ENCODE measurements at regions not wholly inside any gene's neighbourhood (a gene's known extent, or its start where the extent isn't known, plus 50 kb on each side); places are given as distances from the start of the nearest gene placed in this dataset.

GRCh38 chr5:164057121-164057520 is 551.7 kb downstream of the MAT2B start:
- CTCF ChIA-PET = interaction anchor here (1.2 kb wide), 1 partner anchor 447 kb away, joined by 3 read pairs; no protein-coding TSS in a partner anchor
- H3K27me3 Mint-ChIP-seq (ENCODE audit: insufficient read depth, unreplicated experiment) = no peaks in the 10 kb centered on the region
- DNase-seq (ENCODE audit: unreplicated experiment) = no peak
- no peaks in the 10 kb centered on the region for H3K36me3 Mint-ChIP-seq (ENCODE audit: insufficient read depth, unreplicated experiment)
- TF ChIP-seq CTCF (IDR thresholded peaks at IDR 0.05; ENCODE audit: unreplicated experiment) = no peak
- no peaks in the 10 kb centered on the region for H3K9me3 Mint-ChIP-seq (ENCODE audit: unreplicated experiment)
- intact Hi-C loops (cut with micrococcal nuclease) = no loop called here
- no peak overlapping the region for H3K27ac Mint-ChIP-seq (ENCODE audit: low read depth, unreplicated experiment)
- no peaks in the 10 kb centered on the region for H3K4me1 Mint-ChIP-seq (ENCODE audit: insufficient read depth, unreplicated experiment)
- H3K4me3 Mint-ChIP-seq (ENCODE audit: unreplicated experiment) = no peak overlapping the region
- no TSS peak for BruUV-seq (replicated peaks)
- POLR2A ChIA-PET = no interaction called here

GRCh38 chr5:164058621-164059020 is 553.2 kb downstream of the MAT2B start:
- intact Hi-C loops (cut with micrococcal nuclease) = no loop called here
- H3K27ac Mint-ChIP-seq (ENCODE audit: low read depth, unreplicated experiment) = no peak overlapping the region
- POLR2A ChIA-PET = no interaction called here

GRCh38 chr5:164059471-164059870 is 554.1 kb downstream of the MAT2B start:
- H3K4me1 Mint-ChIP-seq (ENCODE audit: insufficient read depth, unreplicated experiment) = no peaks in the 10 kb centered on the region
- POLR2A ChIA-PET = no interaction called here
- no peaks in the 10 kb centered on the region for H3K9me3 Mint-ChIP-seq (ENCODE audit: unreplicated experiment)
- CTCF ChIA-PET = interaction anchor here (0.6 to 0.9 kb wide), 3 partner anchors 15 to 592 kb away, joined by 3 read pairs; no protein-coding TSS in a partner anchor
- H3K4me3 Mint-ChIP-seq (ENCODE audit: unreplicated experiment) = no peak overlapping the region
- no peak for DNase-seq (ENCODE audit: unreplicated experiment)
- H3K27me3 Mint-ChIP-seq (ENCODE audit: insufficient read depth, unreplicated experiment) = no peaks in the 10 kb centered on the region
- intact Hi-C loops (cut with micrococcal nuclease) = no loop called here
- H3K27ac Mint-ChIP-seq (ENCODE audit: low read depth, unreplicated experiment) = no peak overlapping the region
- TF ChIP-seq CTCF (IDR thresholded peaks at IDR 0.05; ENCODE audit: unreplicated experiment) = no peak
- H3K36me3 Mint-ChIP-seq (ENCODE audit: insufficient read depth, unreplicated experiment) = no peaks in the 10 kb centered on the region
- BruUV-seq (replicated peaks) = no TSS peak

More at GRCh38 chr5:164058621-164059020, 553.2 kb downstream of the MAT2B start:
- no peaks in the 10 kb centered on the region for H3K36me3 Mint-ChIP-seq (ENCODE audit: insufficient read depth, unreplicated experiment)
- CTCF ChIA-PET = no interaction called here
- DNase-seq (ENCODE audit: unreplicated experiment) = no peak
- no TSS peak for BruUV-seq (replicated peaks)
- no peaks in the 10 kb centered on the region for H3K9me3 Mint-ChIP-seq (ENCODE audit: unreplicated experiment)
- H3K4me1 Mint-ChIP-seq (ENCODE audit: insufficient read depth, unreplicated experiment) = no peaks in the 10 kb centered on the region
- no peak for TF ChIP-seq CTCF (IDR thresholded peaks at IDR 0.05; ENCODE audit: unreplicated experiment)
- no peaks in the 10 kb centered on the region for H3K27me3 Mint-ChIP-seq (ENCODE audit: insufficient read depth, unreplicated experiment)
- no peak overlapping the region for H3K4me3 Mint-ChIP-seq (ENCODE audit: unreplicated experiment)

GRCh38 chr5:164060786-164061355 is 555.5 kb downstream of the MAT2B start:
- DNase-seq (ENCODE audit: unreplicated experiment) = no peak
- H3K27ac Mint-ChIP-seq (ENCODE audit: low read depth, unreplicated experiment) = no peak overlapping the region
- no peaks in the 10 kb centered on the region for H3K9me3 Mint-ChIP-seq (ENCODE audit: unreplicated experiment)
- TF ChIP-seq CTCF (IDR thresholded peaks at IDR 0.05; ENCODE audit: unreplicated experiment) = no peak
- intact Hi-C loops (cut with micrococcal nuclease) = no loop called here
- no peak overlapping the region for H3K4me3 Mint-ChIP-seq (ENCODE audit: unreplicated experiment)
- ChIA-PET CTCF (interaction anchor here (1.6 kb wide), 1 partner anchor 414 kb away, joined by 6 read pairs; no protein-coding TSS in a partner anchor), POLR2A (no interaction called here)
- no peaks in the 10 kb centered on the region for H3K36me3 Mint-ChIP-seq (ENCODE audit: insufficient read depth, unreplicated experiment)
- no peaks in the 10 kb centered on the region for H3K4me1 Mint-ChIP-seq (ENCODE audit: insufficient read depth, unreplicated experiment)
- no peaks in the 10 kb centered on the region for H3K27me3 Mint-ChIP-seq (ENCODE audit: insufficient read depth, unreplicated experiment)
- BruUV-seq (replicated peaks) = no TSS peak

All from MCF 10A (cell line).